ENCODE measurements at regions not wholly inside any gene's neighbourhood (a gene's known extent, or its start where the extent isn't known, plus 50 kb on each side); places are given as distances from the start of the nearest gene placed in this dataset.
"Not testable (repeated sequence)": the region's sequence is repeated elsewhere in the genome, so short reads cannot be mapped to it uniquely, and the experiment has no call there.

DNA sequence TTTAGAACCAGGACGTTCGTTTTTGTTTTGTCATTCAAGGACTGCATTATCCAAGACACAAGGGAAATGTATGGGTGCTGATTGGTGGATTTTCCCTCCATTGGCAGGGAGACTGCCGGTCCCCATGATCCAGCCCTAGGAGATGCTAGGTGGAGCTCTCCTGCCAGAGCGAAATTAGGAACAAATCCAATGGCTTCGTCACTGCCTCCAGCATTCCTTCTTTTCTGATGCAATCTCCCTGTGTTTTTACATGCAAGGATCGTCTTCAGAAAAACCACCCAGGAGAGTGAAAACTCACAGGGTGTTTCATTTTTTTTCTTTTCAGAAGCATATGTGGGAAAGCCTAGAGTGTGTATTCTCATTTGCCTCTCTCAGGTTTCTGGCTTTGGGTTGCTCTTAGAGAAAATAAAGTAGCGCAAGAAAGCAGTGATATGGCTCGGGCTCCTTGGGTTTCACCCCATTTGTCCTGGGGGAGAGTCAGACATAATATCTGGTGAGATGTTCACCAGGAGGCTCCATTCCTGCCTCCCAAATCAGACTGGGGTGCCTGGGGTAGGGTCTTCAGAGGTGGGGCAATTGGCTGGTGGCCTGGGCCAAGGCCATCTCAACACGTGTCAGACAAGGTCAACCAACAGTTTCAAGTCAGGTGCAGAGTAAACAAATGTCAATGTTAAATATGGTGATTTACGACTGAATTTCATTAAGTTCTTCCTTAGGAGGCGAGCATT is 450.9 kb upstream of the MKI67 start:
- DNase-seq (ENCODE audit: low read depth) = no peak
- TF ChIP-seq, protein P1, sequence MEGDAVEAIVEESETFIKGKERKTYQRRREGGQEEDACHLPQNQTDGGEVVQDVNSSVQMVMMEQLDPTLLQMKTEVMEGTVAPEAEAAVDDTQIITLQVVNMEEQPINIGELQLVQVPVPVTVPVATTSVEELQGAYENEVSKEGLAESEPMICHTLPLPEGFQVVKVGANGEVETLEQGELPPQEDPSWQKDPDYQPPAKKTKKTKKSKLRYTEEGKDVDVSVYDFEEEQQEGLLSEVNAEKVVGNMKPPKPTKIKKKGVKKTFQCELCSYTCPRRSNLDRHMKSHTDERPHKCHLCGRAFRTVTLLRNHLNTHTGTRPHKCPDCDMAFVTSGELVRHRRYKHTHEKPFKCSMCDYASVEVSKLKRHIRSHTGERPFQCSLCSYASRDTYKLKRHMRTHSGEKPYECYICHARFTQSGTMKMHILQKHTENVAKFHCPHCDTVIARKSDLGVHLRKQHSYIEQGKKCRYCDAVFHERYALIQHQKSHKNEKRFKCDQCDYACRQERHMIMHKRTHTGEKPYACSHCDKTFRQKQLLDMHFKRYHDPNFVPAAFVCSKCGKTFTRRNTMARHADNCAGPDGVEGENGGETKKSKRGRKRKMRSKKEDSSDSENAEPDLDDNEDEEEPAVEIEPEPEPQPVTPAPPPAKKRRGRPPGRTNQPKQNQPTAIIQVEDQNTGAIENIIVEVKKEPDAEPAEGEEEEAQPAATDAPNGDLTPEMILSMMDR (IDR thresholded peaks at IDR 0.05; ENCODE audit: insufficient read depth, low read depth, low read length, missing control alignments) = no peak
- H3K4me3 ChIP-seq (ENCODE audit: low read length) = no peak overlapping the region

DNA sequence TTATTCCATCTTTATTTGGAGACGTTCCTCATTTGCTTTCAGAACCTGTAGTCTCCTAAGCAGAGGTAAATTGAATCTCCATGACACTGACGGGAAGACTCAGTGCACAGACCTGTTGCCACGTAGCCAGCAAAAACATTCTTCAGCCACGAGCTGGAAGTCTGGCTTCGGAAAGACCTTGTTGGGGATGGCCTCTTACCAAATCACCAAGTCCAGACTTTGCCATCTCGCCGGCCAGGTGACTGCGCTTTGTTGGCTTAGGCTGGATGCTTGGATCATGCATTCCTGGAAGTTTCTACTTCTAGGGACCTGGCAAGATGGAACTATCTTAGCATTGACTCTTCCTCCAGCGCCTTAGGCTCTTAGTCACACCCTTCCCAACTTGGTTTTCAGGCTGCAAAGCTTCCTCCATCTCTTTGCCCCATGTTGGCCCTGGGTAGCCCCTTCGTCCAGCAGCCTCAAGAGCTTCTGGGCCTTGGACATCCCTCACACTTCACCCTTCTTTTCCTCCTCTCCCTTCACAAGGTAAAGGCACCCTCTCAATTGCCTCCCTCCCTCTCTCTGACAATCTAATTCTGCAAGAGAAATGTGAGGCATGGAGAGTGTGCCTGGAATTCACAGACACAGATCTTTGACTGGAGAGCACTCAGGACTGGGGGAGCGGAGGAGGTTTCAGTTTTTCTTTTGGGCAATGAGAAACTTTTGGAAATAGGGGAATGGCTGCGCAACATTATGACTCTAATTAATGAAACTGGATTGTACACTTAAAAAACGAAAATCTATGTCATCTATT is 451.9 kb upstream of the MKI67 start:
- H3K4me3 ChIP-seq (ENCODE audit: low read length) = no peak overlapping the region
- TF ChIP-seq, protein P1 (IDR thresholded peaks at IDR 0.05; ENCODE audit: insufficient read depth, low read depth, low read length, missing control alignments) = no peak
- no peak for DNase-seq (ENCODE audit: low read depth)

DNA sequence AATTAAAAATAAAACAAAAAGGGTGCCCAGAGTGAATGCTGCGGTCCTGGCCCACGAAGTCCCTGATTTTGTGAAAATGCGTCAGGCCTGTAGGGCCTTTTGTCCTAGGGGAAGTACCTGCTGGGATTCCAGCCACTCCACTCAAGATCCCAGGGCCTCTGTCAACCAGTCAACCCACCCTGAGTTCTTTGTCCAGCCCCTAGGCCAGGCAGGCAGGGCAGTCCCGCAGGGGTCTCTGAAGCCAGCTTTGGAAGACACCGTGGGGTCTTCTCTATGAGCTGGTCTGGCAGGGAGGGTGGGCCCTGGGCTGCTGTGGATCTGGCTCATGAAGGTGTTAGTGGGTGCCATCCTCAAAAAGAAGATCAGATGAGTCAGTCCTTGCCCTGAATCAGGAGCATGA is 452.5 kb upstream of the MKI67 start:
- H3K4me3 ChIP-seq (ENCODE audit: low read length) = no peak overlapping the region
- DNase-seq (ENCODE audit: low read depth) = no peak
- TF ChIP-seq, protein P1 (IDR thresholded peaks at IDR 0.05; ENCODE audit: insufficient read depth, low read depth, low read length, missing control alignments) = no peak

DNA sequence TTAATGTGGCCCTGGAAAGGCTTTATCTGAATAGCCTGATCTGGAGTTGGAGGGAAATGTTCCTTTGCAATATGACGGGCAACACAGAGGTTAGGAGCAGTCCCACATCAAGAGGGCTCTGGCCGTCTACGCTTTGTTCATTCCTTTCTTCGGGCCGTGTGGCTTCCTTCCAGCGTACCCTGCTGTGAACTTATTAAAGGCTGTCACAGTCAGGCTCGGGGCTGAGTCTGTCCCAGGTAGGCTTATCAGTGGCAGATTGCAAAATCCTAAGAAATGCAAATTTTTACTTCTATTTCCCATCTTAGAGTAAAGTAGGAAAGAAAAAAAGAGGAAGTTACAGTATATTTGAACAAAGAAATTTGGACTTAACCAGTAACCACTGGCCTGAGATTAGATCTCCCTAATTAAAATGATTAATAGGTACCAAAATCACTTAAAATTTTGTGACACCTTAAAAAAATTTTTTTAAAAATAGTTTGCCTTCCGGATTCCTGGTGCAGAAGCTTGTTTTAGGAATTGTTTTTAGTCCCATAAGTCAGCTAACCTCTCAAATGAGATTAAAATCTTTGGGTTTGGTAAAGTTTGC is 453.1 kb upstream of the MKI67 start:
- TF ChIP-seq, protein P1 (IDR thresholded peaks at IDR 0.05; ENCODE audit: insufficient read depth, low read depth, low read length, missing control alignments) = no peak
- DNase-seq (ENCODE audit: low read depth) = no peak

DNA sequence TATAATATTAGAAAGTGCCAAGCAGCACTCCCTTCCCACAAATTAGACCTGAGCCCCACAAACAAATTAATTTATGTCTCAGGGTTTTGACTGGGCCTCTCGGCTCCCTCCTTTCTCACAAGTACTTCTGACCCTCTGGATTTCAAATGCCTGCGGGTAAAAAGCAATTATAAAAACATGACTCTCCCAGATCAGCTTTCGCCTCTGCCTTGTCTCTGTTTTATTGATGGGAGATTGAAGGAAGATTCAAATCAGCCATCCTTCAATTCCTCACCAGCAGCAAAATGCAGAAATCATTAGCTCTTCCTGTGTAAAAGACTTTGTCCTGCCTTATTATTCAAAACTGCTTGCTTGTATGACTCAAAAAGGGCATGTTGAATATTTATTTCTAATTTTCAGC is 453.7 kb upstream of the MKI67 start:
- H3K4me3 ChIP-seq (ENCODE audit: low read length) = no peak overlapping the region
- DNase-seq (ENCODE audit: low read depth) = no peak
- TF ChIP-seq, protein P1 (IDR thresholded peaks at IDR 0.05; ENCODE audit: insufficient read depth, low read depth, low read length, missing control alignments) = no peak

More for the DNA sequence above, 453.1 kb upstream of the MKI67 start:
- no peak overlapping the region for H3K4me3 ChIP-seq (ENCODE audit: low read length)

DNA sequence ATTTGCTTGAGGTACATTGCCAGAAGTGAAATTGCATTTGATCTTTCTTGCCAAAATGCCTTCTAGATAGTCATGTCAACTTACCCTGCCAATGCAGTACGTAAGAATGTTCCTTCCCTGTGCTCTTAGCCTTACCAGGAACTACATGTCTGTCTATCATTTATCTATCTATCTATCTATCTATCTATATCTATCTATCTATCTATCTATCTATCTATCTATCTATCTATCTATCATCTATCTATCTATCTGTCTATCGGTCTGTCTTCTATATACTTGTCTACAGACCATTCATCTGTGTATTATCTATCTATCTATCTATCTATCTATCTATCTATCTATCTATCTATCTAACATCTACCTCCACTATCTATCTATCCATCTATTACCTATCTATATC is 456.9 kb upstream of the MKI67 start:
- not testable (repeated sequence) for DNase-seq (ENCODE audit: low read depth); H3K4me3 ChIP-seq (ENCODE audit: low read length)

DNA sequence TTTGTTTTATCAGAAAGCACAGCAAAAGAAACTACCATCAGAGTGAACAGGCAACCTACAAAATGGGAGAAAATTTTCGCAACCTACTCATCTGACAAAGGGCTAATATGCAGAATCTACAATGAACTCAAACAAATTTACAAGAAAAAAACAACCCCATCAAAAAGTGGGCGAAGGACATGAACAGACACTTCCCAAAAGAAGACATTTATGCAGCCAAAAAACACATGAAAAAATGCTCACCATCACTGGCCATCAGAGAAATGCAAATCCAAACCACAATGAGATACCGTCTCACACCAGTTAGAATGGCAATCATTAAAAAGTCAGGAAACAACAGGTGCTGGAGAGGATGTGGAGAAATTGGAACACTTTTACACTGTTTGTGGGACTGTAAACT is 460.4 kb upstream of the MKI67 start:
- not testable (repeated sequence) for DNase-seq (ENCODE audit: low read depth); H3K4me3 ChIP-seq (ENCODE audit: low read length)

Data from epithelial cell of esophagus (primary cell).